Lung (tissue), 11 donors: ENCODE measurements at regions not wholly inside any gene's neighbourhood (a gene's known extent, or its start where the extent isn't known, plus 50 kb on each side); places are given as distances from the start of the nearest gene placed in this dataset.
"Not testable (repeated sequence)": the region's sequence is repeated elsewhere in the genome, so short reads cannot be mapped to it uniquely, and the experiment has no call there.

ENCODE experiments used
- ATAC-seq: fragments of 200-7000 bp; cut with Tn5 transposase; one replicate; pipeline ENCODE4 v1.9.1; 2020; ENCODE audit warnings: moderate number of reproducible peaks; ENCODE audit not compliant: insufficient read depth, low FRiP score
- DNase-seq, 3 donors: peaks; one replicate each; pipeline ENCODE4 v3.0.0-alpha.2; 2013 to 2017
- H3K27ac ChIP-seq, 2 donors: one replicate each; pipeline ENCODE4 v1.5.1; 2013; ENCODE audit warnings: mild to moderate bottlenecking in 2 of 2, moderate library complexity in 2 of 2, control low read depth in 1 of 2, inconsistent platforms in 1 of 2, low read depth in 1 of 2, low read length in 1 of 2
- H3K27me3 ChIP-seq, 3 donors: one replicate each; pipeline ENCODE4 v1.5.1; 2013; ENCODE audit warnings: low read length in 2 of 3; ENCODE audit not compliant: control insufficient read depth in 3 of 3, insufficient read depth in 3 of 3
- H3K36me3 ChIP-seq, 4 donors: one replicate each; pipeline ENCODE4 v1.5.1; 2013; ENCODE audit warnings: low read length in 4 of 4, mild to moderate bottlenecking in 1 of 4, moderate library complexity in 1 of 4; ENCODE audit not compliant: control insufficient read depth in 4 of 4, insufficient read depth in 4 of 4
- H3K4me1 ChIP-seq, 5 donors: one replicate each; pipeline ENCODE4 v1.5.1; 2013; ENCODE audit warnings: low read length in 5 of 5, mild to moderate bottlenecking in 2 of 5, moderate library complexity in 1 of 5; ENCODE audit not compliant: control insufficient read depth in 5 of 5, insufficient read depth in 5 of 5
- H3K4me3 ChIP-seq: one replicate; pipeline ENCODE4 v1.5.1; 2013; ENCODE audit warnings: mild to moderate bottlenecking, control low read depth, moderate library complexity
- H3K9ac ChIP-seq, 2 donors: one replicate each; pipeline ENCODE4 v1.5.1; 2013; ENCODE audit warnings: low read length in 2 of 2, control low read depth in 1 of 2; ENCODE audit not compliant: insufficient read depth in 1 of 2
- H3K9me3 ChIP-seq, 4 donors: one replicate each; pipeline ENCODE4 v1.5.1; 2013; ENCODE audit warnings: low read length in 3 of 4, mild to moderate bottlenecking in 1 of 4, moderate library complexity in 1 of 4; ENCODE audit not compliant: control insufficient read depth in 4 of 4, insufficient read depth in 3 of 4
- CTCF ChIP-seq: IDR thresholded peaks from 2 replicates; pipeline ENCODE4 v1.5.1; 2012; ENCODE audit warnings: mild to moderate bottlenecking; ENCODE audit errors: control extremely low read depth, extremely low read depth
- WGBS, 2 donors: extraction: QIAGEN DNeasy Blood & Tissue Kit; methylation state at CpG; one replicate each; pipeline ENCODE4 v1.1.7; 2013; 5-methylcytosine and 5-hydroxymethylcytosine counted together
- donor health status: control.
- donor health status: control.
- donor health status: Bipolar disorder and iron deficiency.
- donor health status: healthy.
- donor health status: DM: yes; HTN: yes; CAD: no.

- Histone ChIP-seq H3K4me3 (no peak overlapping the region), H3K9ac (no peak overlapping the region), H3K36me3 (no peaks in the 10 kb centered on the region), H3K27ac (no peak overlapping the region), H3K9me3 (peaks cover 0 to 1% (median 0%) of the 10 kb centered on the region in 4 donors), H3K4me1 (peaks cover 0 to 3% (median 0%) of the 10 kb centered on the region in 5 donors), H3K27me3 (no peaks in the 10 kb centered on the region)
- no peak for TF ChIP-seq CTCF
- DNase-seq (peak in 1 of 3 donors; percentile 24), ATAC-seq (no peak)
- 25 to 41% methylated on average over 5 of the region's 5 CpGs for WGBS, 2 donors
Observed at GRCh38 chr6:137297887-137298286, 78.7 kb upstream of the IFNGR1 start.

GRCh38 chr6:137292326-137292725 is 73.1 kb upstream of the IFNGR1 start:
- not testable (repeated sequence) for H3K36me3 ChIP-seq, ATAC-seq, H3K27ac ChIP-seq, DNase-seq, H3K4me1 ChIP-seq, H3K9me3 ChIP-seq, H3K4me3 ChIP-seq, H3K27me3 ChIP-seq, H3K9ac ChIP-seq
- 71 to 78% methylated on average over 3 of the region's 3 CpGs for WGBS, 2 donors

GRCh38 chr6:137291441-137291840 is 72.3 kb upstream of the IFNGR1 start:
- Histone ChIP-seq H3K4me3 (no peak overlapping the region), H3K9ac (no peak overlapping the region), H3K4me1 (peaks cover 0 to 1% (median 0%) of the 10 kb centered on the region in 5 donors), H3K27ac (no peak overlapping the region), H3K9me3 (no peaks in the 10 kb centered on the region), H3K27me3 (no peaks in the 10 kb centered on the region), H3K36me3 (no peaks in the 10 kb centered on the region)
- WGBS, 2 donors: 8 to 22% methylated on average over 3 of the region's 3 CpGs
- DNase-seq (peak in 2 of 3 donors; percentile 22 to 43), ATAC-seq (peak; percentile 27)
- TF ChIP-seq CTCF: no peak

- H3K27me3 ChIP-seq: no peaks in the 10 kb centered on the region
- peaks cover 0 to 1% (median 0%) of the 10 kb centered on the region in 5 donors for H3K4me1 ChIP-seq
- no peak for ATAC-seq
- DNase-seq: no peak
- no peak overlapping the region for H3K27ac ChIP-seq
- no peaks in the 10 kb centered on the region for H3K36me3 ChIP-seq
- no peak overlapping the region for H3K9ac ChIP-seq
- H3K9me3 ChIP-seq: no peaks in the 10 kb centered on the region
- 67 to 70% methylated on average over 5 of the region's 5 CpGs for whole genome bisulfite sequencing, 2 donors
- TF ChIP-seq CTCF: no peak
- no peak overlapping the region for H3K4me3 ChIP-seq
Observed at GRCh38 chr6:137290601-137291261, 71.5 kb upstream of the IFNGR1 start.
